ENCODE measurements at regions not wholly inside any gene's neighbourhood (a gene's known extent, or its start where the extent isn't known, plus 50 kb on each side); places are given as distances from the start of the nearest gene placed in this dataset.
"Not testable (repeated sequence)": the region's sequence is repeated elsewhere in the genome, so short reads cannot be mapped to it uniquely, and the experiment has no call there.

DNA sequence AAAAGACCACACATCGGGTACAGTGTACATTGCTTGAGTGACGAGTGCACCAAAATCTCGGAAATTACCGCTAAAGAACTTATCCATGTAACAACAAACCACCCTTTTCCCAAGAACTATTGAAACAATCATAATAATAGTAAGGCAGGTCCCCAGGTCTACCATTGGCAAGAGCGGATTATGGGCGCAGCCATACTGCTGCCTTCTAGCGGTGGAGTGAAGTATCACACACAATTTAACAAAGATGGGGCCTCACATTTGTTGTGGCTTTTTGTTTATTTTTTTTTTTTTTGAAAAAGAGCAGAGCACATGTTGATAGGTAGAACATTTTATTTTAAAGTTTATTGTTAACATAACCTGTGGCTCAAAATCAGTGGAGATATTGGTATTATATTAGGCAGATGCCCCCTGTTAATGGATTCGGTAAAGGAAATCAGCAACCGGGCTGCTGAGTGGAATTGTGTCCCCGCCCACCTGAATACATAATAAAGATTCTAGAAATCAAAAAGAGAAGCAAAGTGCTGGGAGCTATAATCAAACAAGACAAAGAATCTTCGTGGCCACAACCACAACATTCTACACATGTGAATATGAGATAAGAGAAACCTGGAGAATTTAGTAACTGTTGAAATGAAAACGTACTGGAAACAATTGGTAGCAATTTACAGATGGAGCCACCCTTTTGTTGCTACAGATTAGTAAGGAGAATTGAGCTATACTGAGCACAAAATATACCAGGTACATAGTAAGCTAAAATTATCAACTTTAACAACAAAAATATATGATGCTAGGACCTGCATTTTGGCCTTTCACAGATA is 94.2 kb upstream of the EXOC2 start:
- Mint-ChIP-seq H3K4me3 (no peak overlapping the region), H3K36me3 (ENCODE audit: low read depth) (peaks cover 5% of the 10 kb centered on the region), H3K4me1 (ENCODE audit: low read depth) (peaks cover 20% of the 10 kb centered on the region), H3K27me3 (ENCODE audit: low read depth) (peaks cover 18% of the 10 kb centered on the region), H3K27ac (no peak overlapping the region), H3K9me3 (ENCODE audit: insufficient read depth) (peaks cover 7% of the 10 kb centered on the region)
- ChIA-PET CTCF (interaction anchor here (0.8 to 1.9 kb wide), 5 partner anchors 10 to 194 kb away, joined by 3 to 6 read pairs (median 3); no protein-coding TSS in a partner anchor), POLR2A (no interaction called here)
- DNase-seq (no peak), ATAC-seq (peak; percentile 18)

DNA sequence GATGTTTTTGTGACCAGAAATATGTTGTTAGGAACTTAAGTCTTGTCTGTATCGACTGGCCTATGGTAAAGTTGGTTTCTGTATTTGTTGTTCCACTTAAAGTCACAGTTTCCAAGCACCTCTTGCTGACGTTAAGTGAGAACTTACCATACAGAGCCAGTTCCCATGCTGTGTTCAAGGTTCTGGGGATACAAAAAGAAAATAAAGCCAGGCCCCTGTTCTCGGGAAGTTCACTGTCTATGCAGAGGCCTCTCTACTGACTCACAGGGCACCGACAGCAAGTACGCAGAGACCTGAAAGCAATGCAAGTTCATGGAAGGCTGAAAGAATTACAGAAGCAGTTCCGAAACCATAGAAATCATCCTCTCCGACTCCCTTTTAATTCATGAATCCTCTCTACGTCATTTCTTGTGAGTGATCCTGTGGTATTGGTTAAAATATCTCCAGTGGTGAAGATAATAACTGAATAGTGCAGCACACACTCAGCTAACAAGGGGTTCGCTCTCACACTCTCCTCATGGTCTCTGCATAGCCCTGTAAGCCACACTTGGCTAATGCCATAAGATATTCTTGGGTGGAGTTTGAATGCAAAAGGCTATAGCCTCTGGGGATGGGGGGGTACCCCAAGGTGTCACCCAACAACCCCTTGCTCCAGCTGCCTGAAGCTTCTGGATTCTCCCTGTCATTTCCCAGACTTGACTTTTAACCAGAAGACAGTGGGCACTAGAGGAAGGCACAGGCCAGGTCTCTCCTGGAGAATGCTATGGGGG is 91.2 kb upstream of the EXOC2 start:
- Mint-ChIP-seq H3K9me3 (ENCODE audit: insufficient read depth) (no peaks in the 10 kb centered on the region), H3K27ac (no peak overlapping the region), H3K4me1 (ENCODE audit: low read depth) (peaks cover 20% of the 10 kb centered on the region), H3K36me3 (ENCODE audit: low read depth) (peaks cover 5% of the 10 kb centered on the region), H3K27me3 (ENCODE audit: low read depth) (peaks cover 17% of the 10 kb centered on the region), H3K4me3 (no peak overlapping the region)
- CTCF ChIA-PET = no interaction called here
- DNase-seq (no peak), ATAC-seq (no peak)
- POLR2A ChIA-PET = no interaction called here

DNA sequence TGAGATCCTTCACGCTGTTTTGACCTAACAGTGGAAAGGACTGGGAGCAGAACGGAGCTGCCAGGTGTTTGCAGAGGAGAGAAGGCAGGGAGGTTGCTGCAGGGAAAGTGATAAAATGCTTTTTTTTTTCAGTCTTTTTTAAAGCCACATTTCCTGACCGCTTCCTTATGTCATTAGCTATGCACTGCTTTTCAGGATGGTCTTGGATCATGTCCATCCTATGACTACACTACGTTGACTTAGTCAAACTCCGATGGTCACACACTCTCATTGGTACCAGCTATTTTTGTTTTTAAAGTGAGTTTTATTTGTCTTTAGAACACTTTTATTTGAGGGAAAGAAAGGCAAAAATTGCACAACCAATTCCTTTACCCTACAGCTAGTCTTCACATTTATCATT is 89.2 kb upstream of the EXOC2 start:
- POLR2A ChIA-PET = no interaction called here

DNA sequence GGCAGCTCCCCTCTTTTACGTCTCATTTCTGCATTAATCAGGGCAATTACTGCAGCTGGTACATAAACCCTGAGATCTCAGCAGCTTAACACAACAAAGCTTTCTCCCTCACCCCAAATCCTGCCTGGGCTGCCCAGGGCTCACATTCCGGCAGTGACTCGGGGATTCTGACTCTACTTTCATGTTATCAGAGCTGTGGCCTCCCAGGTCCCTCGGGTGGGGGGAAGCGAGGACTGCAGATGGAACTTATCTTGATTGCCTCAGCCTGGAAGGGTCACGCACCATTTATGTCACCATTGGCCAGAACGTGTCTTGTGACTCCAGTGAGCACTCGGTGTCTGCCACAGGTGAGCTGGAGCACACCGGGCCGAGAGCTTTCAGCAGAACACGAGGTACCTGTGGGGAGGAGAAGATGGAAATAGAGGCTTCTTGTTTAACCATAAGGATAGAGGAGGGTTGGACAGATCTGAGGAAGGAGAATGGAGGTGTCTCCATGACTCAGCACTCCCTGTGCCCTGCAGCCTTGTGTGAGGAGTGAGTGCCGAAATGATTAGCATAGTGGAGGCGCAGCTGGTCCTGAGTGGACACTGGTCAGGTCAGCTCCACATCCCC is 88.5 kb upstream of the EXOC2 start:
- ATAC-seq = no peak
- no peaks in the 10 kb centered on the region for H3K4me1 Mint-ChIP-seq (ENCODE audit: low read depth)
- H3K36me3 Mint-ChIP-seq (ENCODE audit: low read depth) = no peaks in the 10 kb centered on the region
- no peak for DNase-seq
- ChIA-PET POLR2A (no interaction called here), CTCF (interaction anchor here (0.9 to 1.8 kb wide), 4 partner anchors 16 to 616 kb away, joined by 3 to 4 read pairs (median 3); no protein-coding TSS in a partner anchor)
- H3K9me3 Mint-ChIP-seq (ENCODE audit: insufficient read depth) = no peaks in the 10 kb centered on the region
- peaks cover 17% of the 10 kb centered on the region for H3K27me3 Mint-ChIP-seq (ENCODE audit: low read depth)
- no peak overlapping the region for H3K27ac Mint-ChIP-seq
- no peak overlapping the region for H3K4me3 Mint-ChIP-seq

More for the DNA sequence above, 89.2 kb upstream of the EXOC2 start:
- Mint-ChIP-seq H3K9me3 (ENCODE audit: insufficient read depth) (no peaks in the 10 kb centered on the region), H3K27me3 (ENCODE audit: low read depth) (peaks cover 17% of the 10 kb centered on the region), H3K36me3 (ENCODE audit: low read depth) (peaks cover under 1% of the 10 kb centered on the region), H3K4me1 (ENCODE audit: low read depth) (peaks cover 6% of the 10 kb centered on the region), H3K27ac (no peak overlapping the region), H3K4me3 (no peak overlapping the region)
- CTCF ChIA-PET = interaction anchor here (0.9 to 1.8 kb wide), 3 partner anchors 15 to 615 kb away, joined by 3 to 4 read pairs (median 3); no protein-coding TSS in a partner anchor
- ATAC-seq (no peak), DNase-seq (no peak)

DNA sequence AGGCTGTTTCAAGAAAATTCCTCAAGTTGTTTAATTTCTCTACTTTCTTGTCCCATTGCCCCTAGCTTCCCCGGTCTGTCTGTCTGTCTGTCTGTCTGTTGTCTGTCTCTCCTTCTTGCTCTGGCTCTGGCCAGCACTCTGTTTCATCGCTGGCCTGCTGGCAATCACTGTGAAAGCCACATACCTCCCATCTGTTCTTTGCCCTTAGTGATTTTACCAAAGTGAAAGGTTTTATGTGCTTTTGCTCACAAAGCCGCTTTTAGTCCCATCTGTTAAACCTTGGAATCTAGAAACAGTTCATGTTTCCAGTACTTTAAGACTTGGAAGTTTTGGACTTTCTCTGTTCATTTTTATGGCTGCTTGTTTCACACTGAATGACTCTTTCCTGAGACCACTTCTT is 87.8 kb upstream of the EXOC2 start:
- H3K27me3 Mint-ChIP-seq (ENCODE audit: low read depth) = peaks cover 17% of the 10 kb centered on the region
- no peak overlapping the region for H3K4me3 Mint-ChIP-seq
- H3K4me1 Mint-ChIP-seq (ENCODE audit: low read depth) = no peaks in the 10 kb centered on the region
- H3K9me3 Mint-ChIP-seq (ENCODE audit: insufficient read depth) = no peaks in the 10 kb centered on the region
- ChIA-PET POLR2A (no interaction called here), CTCF (interaction anchor here (1.0 kb wide), 1 partner anchor 59 kb away, joined by 3 read pairs; no protein-coding TSS in a partner anchor)
- no peaks in the 10 kb centered on the region for H3K36me3 Mint-ChIP-seq (ENCODE audit: low read depth)
- DNase-seq (no peak), ATAC-seq (no peak)
- H3K27ac Mint-ChIP-seq = no peak overlapping the region

DNA sequence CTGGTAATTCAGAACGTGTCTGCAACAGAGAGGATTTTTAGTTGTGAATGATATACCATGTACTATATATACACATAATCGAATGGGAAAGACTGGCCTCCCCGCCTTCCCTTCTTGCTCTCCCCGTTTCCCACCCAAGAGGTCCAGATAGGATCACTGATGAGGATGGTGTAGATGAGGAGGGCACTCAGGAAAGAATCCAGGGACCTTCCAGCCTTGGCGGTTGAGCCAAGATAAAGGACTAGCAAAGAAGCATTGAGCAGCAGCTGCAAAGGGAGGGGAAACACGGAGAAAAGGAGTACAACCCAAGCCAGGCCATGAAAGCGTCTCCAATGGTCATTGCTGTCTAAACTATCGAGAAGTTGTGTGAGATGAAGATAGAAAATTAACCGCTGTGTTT is 84.0 kb upstream of the EXOC2 start:
- Mint-ChIP-seq H3K36me3 (ENCODE audit: low read depth) (no peaks in the 10 kb centered on the region), H3K4me1 (ENCODE audit: low read depth) (no peaks in the 10 kb centered on the region), H3K27ac (no peak overlapping the region), H3K27me3 (ENCODE audit: low read depth) (peaks cover 26% of the 10 kb centered on the region), H3K4me3 (no peak overlapping the region), H3K9me3 (ENCODE audit: insufficient read depth) (no peaks in the 10 kb centered on the region)
- ChIA-PET POLR2A (no interaction called here), CTCF (interaction anchor here (1.2 to 1.4 kb wide), 3 partner anchors 55 to 620 kb away, joined by 3 to 4 read pairs (median 4); no protein-coding TSS in a partner anchor)
- no peak for DNase-seq
- no peak for ATAC-seq

DNA sequence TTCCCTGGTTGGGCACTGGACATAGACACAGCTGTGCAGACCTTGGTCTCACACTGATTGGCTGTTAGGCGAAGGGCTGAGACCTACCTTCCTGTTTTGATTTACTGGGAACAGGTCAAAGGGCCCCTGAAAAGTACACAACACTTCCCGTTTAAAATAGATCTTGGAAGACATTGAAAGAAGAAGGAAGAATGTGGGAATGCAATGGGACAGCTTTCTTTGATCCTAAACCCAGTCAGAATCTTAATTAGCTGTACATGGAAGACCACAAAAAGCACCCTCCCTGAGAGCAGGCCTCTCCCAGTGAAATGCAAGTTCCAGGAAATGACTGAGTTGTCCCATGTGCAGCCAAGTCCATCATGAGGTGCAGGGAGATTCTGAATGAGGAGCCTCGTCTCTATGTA is 83.6 kb upstream of the EXOC2 start:
- ATAC-seq (no peak), DNase-seq (no peak)
- H3K27ac Mint-ChIP-seq = no peak overlapping the region
- H3K9me3 Mint-ChIP-seq (ENCODE audit: insufficient read depth) = no peaks in the 10 kb centered on the region
- ChIA-PET CTCF (interaction anchor here (1.2 to 1.4 kb wide), 3 partner anchors 54 to 620 kb away, joined by 3 to 4 read pairs (median 4); no protein-coding TSS in a partner anchor), POLR2A (no interaction called here)
- H3K4me1 Mint-ChIP-seq (ENCODE audit: low read depth) = no peaks in the 10 kb centered on the region
- no peaks in the 10 kb centered on the region for H3K36me3 Mint-ChIP-seq (ENCODE audit: low read depth)
- no peak overlapping the region for H3K4me3 Mint-ChIP-seq
- peaks cover 22% of the 10 kb centered on the region for H3K27me3 Mint-ChIP-seq (ENCODE audit: low read depth)

DNA sequence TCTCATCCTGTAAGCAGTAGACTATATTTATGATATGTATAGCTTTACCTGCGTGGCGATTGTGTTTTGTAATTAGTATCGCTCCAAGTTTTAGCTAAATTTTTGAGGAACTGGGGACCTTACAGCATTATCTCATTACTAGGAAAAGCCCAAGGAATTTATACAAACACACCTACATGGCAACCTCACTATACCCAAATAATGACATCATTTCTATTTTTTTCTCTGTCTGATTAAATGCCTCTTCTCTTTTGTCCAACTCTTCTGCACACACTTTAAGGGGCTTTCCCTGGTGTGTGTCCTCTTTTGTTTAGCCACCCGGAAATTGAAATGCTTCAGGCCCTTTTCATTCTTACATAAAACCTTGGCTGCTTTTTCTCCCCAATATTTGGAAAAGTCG is 82.9 kb upstream of the EXOC2 start:
- ATAC-seq (no peak), DNase-seq (no peak)
- Mint-ChIP-seq H3K27ac (no peak overlapping the region), H3K4me1 (ENCODE audit: low read depth) (no peaks in the 10 kb centered on the region), H3K9me3 (ENCODE audit: insufficient read depth) (no peaks in the 10 kb centered on the region), H3K27me3 (ENCODE audit: low read depth) (peaks cover 20% of the 10 kb centered on the region), H3K4me3 (no peak overlapping the region), H3K36me3 (ENCODE audit: low read depth) (no peaks in the 10 kb centered on the region)
- CTCF ChIA-PET = interaction anchor here (1.2 to 1.4 kb wide), 2 partner anchors 183 to 621 kb away, joined by 3 to 4 read pairs; no protein-coding TSS in a partner anchor
- POLR2A ChIA-PET = no interaction called here

DNA sequence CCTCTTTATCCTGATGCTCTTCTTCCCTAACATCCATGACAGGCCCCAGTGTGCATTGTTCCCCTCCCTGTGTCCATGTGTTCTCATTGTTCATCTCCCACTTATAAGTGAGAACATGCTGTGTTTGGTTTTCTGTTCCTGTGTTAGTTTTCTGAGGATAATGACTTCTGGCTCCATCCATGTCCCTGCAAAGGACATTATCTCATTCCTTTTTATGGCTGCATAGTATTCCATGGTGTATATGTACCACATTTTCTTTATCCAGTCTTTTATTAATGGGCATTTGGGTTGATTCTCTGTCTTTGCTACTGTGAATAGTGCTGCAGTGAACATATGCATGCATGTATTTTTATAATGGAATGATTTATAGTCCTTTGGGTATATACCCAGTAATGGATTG is 78.7 kb upstream of the EXOC2 start:
- H3K9me3 Mint-ChIP-seq (ENCODE audit: insufficient read depth); CTCF ChIA-PET; H3K36me3 Mint-ChIP-seq (ENCODE audit: low read depth); H3K4me3 Mint-ChIP-seq; H3K27ac Mint-ChIP-seq; ATAC-seq; DNase-seq; H3K4me1 Mint-ChIP-seq (ENCODE audit: low read depth); POLR2A ChIA-PET: not testable (repeated sequence)
- peaks cover 34% of the 10 kb centered on the region for H3K27me3 Mint-ChIP-seq (ENCODE audit: low read depth)

DNA sequence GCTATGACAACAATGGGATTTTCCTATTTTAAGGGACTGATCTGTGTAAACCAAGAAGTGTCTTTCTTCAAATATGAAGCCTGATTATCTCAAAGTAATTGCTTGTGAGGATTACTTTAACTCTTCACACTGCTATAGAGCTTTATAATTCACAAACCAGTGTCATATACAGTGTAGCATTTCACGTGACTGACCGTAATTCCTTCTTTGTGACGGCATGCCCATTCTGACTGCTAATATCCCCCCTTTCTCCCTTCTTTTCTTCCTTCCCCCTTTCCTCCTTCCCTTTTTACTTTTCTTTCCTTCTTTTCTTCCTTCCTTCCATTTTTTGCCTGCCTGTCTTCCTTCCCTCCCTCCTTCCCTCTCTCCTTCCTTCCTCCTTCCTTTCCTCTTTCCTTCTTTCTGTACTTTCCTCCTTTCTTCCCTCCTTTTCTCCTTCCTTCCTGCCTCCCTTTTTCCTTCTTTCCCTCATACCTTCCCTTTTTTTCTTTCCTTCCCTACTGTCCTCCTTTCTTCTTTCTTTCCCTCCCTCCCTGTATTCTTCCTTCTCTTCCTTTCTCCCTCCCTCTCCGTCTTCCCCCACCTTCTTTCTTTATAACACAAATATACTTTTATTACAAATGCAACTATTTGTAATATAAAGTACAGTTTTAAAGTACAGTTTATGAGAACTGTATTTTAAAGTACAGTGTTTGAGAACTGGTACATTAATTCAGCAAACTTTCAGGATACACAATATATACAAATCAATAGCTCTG is 75.0 kb upstream of the EXOC2 start:
- Mint-ChIP-seq H3K27ac (no peak overlapping the region), H3K9me3 (ENCODE audit: insufficient read depth) (no peaks in the 10 kb centered on the region), H3K36me3 (ENCODE audit: low read depth) (no peaks in the 10 kb centered on the region), H3K4me3 (no peak overlapping the region), H3K4me1 (ENCODE audit: low read depth) (no peaks in the 10 kb centered on the region), H3K27me3 (ENCODE audit: low read depth) (peaks cover 40% of the 10 kb centered on the region)
- POLR2A ChIA-PET = no interaction called here
- no peak for ATAC-seq
- DNase-seq = no peak
- CTCF ChIA-PET = no interaction called here

DNA sequence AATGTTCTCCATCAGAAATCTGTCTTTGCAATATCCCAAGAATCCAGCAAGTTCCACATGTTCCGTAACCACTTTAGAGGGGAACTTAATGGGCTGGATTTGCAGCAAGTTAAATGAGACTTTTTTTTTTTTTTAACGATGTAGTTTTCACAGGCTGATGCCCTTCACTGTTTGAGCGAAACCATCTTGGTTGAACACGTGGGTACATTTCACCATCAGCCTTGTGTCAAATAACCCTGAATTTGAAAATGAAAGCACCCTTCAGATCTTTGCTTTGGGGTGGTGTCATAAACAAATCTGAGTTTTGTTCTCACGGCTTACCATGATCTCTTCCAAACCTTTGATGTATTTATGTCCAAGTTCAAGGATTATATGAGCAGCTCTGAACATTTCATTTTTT is 73.7 kb upstream of the EXOC2 start:
- POLR2A ChIA-PET = no interaction called here
- CTCF ChIA-PET = no interaction called here

More for the DNA sequence above, 73.7 kb upstream of the EXOC2 start:
- no peaks in the 10 kb centered on the region for H3K4me1 Mint-ChIP-seq (ENCODE audit: low read depth)
- H3K27me3 Mint-ChIP-seq (ENCODE audit: low read depth) = peaks cover 38% of the 10 kb centered on the region
- no peaks in the 10 kb centered on the region for H3K9me3 Mint-ChIP-seq (ENCODE audit: insufficient read depth)
- no peak overlapping the region for H3K27ac Mint-ChIP-seq
- H3K4me3 Mint-ChIP-seq = no peak overlapping the region
- ATAC-seq = no peak
- DNase-seq = no peak
- no peaks in the 10 kb centered on the region for H3K36me3 Mint-ChIP-seq (ENCODE audit: low read depth)
